ENCODE measurements at regions not wholly inside any gene's neighbourhood (a gene's known extent, or its start where the extent isn't known, plus 50 kb on each side); places are given as distances from the start of the nearest gene placed in this dataset.
A peak's percentile ranks its signal among the peaks of the same experiment; 100 is the strongest.

DNA sequence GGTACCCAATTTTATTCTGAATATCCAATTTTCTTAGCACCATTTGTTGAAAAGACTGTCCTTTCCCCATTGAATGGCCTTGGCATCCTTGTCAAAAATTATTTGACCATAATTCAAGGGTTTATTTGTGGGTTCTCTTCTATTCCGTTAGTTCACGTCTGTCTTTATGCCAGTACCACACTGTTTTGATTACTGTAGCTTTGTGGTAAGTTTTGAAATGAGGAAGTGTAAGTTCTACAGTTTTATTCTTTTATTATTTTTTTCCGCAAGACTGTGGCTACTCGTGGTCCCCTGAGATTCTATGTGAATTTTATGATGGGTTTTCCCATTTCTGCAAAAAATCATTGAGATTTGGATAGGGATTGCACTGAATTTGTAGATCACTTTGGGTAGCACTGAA, 402.6 kb downstream of the PLK2 start:
- no peak for DNase-seq

- DNase-seq = no peak
These were observed 403.3 kb downstream of the PLK2 start for GRCh38 chr5:58056546-58056945.

DNA sequence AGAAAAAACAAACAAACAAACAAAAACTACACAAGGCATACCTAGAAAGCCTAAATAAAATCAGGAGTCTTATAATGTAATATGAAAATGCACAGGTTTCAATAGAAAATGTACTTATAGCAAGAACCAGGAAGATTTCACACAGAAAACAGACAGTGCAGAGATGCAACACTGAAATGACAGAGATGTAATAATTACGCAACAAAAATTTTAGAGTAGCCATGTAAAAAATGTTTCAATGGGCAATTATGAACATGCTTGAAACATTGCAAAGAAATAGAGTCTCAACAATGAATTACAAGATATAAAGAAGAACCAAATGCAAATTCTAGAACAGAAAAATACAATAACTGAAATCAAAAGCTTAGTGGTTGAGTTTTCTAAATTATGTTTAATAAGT, 405.9 kb downstream of the PLK2 start:
- no peak for DNase-seq

GRCh38 chr5:58048954-58049353, 410.9 kb downstream of the PLK2 start:
- DNase-seq = no peak

- DNase-seq = no peak
These were observed 411.5 kb downstream of the PLK2 start for GRCh38 chr5:58048185-58048925.

GRCh38 chr5:58046371-58046770, 413.5 kb downstream of the PLK2 start:
- no peak for DNase-seq

DNA sequence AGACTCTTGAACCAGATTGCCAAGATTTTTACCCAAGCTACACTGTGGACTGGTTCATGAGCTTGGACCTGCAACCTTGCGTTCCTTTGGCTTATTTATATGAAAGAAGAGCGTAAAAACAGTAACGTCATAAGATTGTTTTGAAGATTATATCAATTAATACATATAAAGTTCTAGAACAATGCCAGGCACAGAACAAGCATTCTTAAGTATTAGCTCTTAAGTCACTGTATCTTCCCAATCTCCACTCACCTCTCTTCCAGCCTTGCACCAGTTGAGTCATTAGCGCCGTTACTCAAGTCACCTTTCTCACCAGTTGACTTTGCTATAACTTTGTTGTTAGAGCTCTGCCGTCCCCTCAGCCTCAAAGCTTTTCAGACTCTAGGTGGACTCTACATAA, 415.7 kb downstream of the PLK2 start:
- no peak for DNase-seq

DNA sequence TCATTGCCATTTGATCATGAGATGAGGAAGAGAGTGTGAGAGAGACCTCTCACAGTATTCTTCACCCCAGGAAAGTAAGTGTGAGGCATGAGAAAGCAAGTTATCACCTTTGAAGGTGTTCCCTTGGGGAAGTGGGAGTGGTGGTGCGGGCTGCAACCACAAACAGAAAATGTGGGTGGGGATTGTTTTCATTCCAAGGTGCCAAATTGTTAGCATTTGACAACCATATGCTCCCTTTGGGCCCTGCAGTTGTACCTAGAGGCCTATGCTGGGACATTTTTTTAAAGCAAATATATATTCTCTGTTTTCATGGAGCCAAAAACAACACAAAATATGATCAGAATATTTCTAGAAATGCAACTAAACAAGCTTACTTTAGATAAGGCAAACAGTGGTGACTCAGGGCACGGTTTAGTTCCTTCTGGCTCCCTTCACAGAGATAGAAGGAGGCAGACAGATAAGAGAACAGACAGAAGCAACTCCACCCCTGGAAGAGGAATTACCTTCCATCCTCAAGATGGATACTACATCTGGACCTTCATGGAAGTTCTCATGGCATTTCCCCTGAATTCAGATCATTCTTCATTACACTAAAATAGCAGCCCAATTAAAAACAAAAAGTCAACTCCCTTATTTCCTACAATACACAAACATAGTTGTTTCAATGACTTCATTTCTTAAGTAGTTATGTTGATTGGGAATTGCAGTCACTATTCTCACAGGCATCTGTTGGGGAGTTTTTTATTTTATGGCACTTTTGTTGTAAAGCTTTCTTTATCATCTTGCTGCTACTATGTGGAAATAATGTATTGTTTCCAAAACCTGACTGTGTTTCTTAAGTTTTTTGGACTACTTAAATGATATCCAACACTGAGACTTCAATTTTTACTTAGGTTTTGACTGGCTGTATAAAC, 416.6 kb downstream of the PLK2 start:
- DNase-seq = peak; percentile 79

GRCh38 chr5:58041884-58042283, 418.0 kb downstream of the PLK2 start:
- DNase-seq = no peak

DNA sequence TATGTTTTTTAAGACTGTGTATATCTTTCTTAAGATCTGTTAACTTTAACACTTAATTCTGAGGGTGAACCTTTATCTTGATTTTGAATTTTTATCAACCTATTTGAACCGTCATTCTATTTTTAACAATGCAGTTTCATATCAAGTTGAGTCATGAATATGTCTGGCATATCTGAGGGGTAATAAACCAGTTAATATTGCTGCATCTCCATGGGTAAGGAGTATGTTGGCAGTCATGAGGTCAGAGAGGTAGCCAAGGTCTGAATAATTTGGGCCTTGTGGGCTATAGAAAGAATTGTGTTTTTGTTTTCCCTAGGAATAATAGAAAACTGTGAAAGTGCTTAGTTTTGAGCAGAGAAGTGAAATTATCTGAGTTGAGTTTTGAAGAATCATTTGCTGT, 419.0 kb downstream of the PLK2 start:
- peak; percentile 59 for DNase-seq

DNA sequence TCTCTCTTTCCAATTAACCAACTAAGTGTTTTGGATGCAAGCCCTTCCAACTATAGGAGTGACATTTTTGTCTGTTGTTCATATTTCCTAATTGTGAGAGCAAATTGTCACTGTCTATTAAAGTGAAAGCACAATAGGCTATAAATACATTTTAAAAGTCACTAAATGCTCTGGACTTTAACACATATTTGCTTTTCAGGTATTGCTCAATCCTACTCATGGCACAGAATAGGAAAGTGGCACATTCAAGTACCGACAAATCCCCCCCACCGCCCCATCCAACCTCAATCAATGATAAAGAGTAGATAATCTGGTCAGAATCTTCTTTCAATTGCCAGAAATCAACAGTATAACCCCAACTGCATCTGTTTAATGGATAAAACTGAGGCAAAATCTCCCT, 419.8 kb downstream of the PLK2 start:
- no peak for DNase-seq

DNA sequence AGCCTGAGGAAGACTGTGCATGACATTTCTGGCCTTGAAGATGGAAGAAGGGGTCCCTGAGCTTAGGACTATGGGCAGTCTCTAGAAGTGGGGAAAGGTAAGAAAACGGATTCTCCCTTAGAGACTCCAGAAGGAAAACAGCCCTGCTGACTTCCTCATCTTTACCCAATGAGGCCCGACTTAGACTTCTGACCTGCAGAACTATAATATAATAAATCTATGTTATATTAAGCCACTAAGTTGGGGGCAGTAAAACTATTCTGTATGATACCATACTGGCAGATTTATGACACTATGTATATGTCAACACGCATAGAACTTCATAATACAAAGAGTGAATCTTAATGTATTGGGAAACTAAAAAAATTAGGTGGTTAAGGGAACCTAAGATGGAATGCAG, 422.0 kb downstream of the PLK2 start:
- no peak for DNase-seq

- DNase-seq = no peak
These were observed 434.1 kb downstream of the PLK2 start for GRCh38 chr5:58025809-58026208.

DNA sequence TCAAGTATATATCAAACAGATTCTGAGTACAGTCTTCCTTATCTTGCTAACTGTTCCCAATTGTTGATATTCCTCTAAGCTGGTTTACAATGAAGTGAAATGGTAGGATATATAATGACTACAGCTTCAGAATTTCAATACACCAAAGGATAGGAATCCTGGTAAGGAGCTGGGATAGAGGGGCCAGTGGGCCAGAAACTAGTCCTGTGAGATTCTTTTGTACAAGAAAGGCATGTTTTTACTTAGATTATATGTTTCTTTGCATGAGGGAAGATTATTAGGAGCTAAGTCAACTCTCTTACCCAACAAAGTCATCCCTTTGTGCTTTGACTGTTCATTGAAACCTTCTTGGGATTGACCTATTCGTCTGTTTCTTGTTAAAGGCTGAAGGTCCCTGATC, 435.7 kb downstream of the PLK2 start:
- no peak for DNase-seq

DNA sequence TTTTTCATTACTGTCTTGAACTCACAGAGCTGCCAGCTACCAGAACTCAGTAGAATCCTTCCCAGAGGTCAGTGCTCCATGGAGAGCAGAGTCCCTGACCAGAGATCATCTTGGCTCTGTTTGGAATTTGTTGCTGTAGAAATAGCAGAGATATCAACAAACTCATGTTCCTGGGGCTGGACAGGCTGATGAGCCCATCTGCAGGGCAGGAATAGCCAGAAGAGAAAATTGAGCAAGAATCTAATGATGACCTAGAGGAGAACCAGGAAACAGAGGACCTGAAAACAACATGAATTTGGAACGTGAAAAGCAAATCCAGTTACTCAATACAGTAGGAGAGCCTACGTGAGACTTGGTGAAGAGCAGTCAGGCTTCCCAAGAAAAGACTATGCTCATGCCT, 437.8 kb downstream of the PLK2 start:
- peak; percentile 50 for DNase-seq

GRCh38 chr5:58021466-58021865, 438.4 kb downstream of the PLK2 start:
- peak; percentile 80 for DNase-seq

- peak; percentile 77 for DNase-seq
These were observed 440.3 kb downstream of the PLK2 start for GRCh38 chr5:58019614-58020013.

- DNase-seq = no peak
These were observed 441.9 kb downstream of the PLK2 start for GRCh38 chr5:58018016-58018415.

- DNase-seq = no peak
These were observed 443.0 kb downstream of the PLK2 start for GRCh38 chr5:58016877-58017276.

DNA sequence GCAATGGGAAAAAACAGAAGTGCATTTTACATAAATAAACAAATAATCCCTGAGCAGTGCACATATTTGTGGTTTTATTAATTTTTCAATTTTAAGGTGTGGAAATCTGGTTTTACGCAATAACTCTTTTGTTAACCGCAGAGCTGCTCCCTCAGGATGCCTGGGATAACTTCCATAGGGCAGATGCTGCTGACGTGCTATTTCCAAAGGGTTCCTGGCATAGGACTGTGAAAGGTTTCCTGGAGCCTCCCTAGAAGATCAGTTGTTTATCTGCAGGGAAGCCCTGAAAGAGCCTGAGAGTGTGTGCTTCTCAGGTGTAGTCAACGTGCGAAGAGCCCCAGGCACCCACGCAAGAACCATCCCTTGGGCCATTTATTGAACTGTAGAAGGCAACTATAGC, 443.5 kb downstream of the PLK2 start:
- DNase-seq = peak; percentile 96

DNA sequence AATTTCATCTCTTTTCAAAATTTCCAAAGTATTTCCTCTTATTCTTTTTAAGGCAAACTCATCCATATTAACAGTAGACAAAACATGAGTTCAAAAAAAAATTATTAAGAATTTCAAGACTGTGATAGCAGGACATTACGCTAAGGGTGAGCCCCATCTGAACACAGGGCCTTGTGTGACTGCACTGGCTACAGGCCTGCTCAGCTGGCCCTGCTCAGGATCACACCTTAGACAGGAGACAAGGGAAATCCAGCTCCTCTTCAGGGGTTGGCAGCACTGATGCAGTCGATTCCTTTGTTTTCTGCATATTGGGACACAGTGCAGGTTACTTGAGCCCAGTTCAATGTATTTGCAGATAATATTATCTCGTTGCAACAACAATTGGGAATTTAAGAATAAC, 444.7 kb downstream of the PLK2 start:
- DNase-seq = no peak

DNA sequence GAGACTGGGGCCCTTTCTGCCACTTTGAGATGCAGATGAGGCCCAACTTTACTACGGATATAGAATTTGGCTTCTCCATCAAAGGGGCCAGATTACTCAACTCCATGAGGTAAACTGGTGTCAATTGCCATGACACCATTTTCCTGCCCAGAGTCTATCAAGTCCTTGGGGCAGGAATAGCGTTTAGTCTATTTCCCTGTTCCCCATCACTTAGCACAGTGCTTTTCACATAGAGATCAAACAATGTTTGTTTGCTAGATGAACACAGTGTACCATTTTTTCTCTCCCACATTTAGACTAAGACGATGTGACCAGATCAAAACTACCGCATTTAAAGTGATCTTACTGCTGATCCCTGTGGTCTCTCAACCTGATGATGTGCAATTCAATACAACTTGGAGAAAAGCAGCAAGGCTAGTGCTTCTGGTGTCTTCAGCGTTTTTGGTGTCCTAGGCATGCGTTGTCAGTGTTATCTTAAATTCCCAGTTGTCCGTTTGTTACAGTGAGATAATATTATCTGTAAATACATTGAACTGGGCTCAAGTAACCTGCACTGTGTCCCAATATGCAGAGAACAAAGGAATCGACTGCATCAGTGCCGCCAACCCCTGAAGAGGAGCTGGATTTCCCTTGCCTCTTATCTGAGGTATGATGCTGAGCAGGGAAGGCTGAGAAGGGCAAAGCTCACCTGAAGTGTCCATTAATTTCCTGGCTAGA, 446.2 kb downstream of the PLK2 start:
- peak; percentile 2 for DNase-seq

GRCh38 chr5:58012801-58013315, 447.0 kb downstream of the PLK2 start:
- DNase-seq = no peak
